GM19395 (cell line): ENCODE measurements at regions not wholly inside any gene's neighbourhood (a gene's known extent, or its start where the extent isn't known, plus 50 kb on each side); places are given as distances from the start of the nearest gene placed in this dataset.
"Not testable (repeated sequence)": the region's sequence is repeated elsewhere in the genome, so short reads cannot be mapped to it uniquely, and the experiment has no call there.

Experiments used
- ATAC-seq: cut with Tn5 transposase; IDR thresholded peaks from one replicate; pipeline ENCODE4 v1.9.1; 2021; ENCODE audit warnings: mild to moderate bottlenecking, moderate library complexity; ENCODE audit not compliant: unreplicated experiment

DNA sequence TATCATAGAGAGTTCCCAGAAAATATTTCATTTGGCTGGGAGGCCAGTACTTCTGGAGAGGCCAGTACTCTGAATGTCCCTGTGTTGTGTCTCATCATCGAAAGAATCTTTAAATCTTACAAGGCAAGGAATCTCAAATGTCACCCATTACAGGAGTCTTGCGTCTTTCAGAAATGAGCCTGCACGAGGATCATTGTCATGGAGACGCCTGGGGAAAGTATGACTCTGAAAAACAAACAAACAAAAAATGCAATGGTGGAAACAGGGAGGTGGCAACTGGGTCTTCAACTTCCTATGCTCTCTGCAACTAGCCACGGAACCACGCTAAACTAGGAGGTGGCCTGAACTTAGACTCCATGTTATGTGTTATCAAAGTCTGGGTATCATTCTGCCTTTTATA, 804.6 kb downstream of the EPHA3 start:
- ATAC-seq, result no peak

DNA sequence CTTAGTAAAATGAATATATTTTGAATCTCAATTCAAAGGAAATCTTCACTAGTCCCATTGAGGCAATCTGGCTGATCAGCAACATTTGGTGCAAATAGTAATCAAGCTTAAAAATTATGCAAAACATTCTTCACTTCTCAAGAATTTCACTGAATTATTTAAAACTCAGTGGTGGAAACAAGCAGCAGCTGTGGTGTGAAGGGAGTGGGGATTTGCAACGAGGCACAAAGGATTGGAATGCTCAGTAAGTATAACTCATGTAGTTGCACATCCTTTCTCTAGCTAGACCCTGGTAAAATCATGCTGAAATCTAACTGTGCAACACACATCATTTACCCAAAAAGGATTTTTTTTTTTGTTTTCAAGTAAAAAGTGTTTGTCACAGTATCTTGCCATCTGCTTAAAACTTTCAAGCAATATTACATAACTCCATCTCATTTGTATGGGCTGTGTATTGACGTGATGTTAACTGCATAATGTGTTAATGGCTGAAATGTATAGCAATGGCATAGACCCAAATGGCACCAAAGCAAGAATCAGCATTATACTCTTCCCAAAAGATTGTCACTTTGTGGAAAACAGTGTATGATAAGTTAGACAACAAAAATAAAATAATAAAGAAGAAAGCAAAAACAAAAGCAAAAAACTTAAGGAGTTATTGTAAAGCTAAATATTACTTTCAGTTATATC, 816.6 kb downstream of the EPHA3 start:
- no peak for ATAC-seq

DNA sequence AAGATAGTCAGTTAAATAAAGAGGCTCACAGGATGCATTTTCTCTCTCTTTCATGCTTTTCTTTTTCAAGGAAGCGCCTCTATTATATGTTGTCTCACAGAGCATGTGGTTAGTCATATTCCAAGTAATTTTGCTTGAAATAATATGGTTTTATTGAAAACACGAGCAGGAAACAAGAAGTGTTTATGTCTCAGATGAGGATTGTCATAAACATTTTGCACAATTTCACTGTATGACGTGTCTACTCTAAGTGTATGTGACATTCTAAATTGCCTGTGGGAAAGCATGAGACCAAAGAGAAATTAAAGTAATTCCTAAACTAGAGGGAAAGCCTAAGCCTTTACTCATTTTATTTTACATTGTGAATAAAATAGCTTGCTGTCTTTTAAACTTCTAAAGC, 818.6 kb downstream of the EPHA3 start:
- ATAC-seq, result no peak

DNA sequence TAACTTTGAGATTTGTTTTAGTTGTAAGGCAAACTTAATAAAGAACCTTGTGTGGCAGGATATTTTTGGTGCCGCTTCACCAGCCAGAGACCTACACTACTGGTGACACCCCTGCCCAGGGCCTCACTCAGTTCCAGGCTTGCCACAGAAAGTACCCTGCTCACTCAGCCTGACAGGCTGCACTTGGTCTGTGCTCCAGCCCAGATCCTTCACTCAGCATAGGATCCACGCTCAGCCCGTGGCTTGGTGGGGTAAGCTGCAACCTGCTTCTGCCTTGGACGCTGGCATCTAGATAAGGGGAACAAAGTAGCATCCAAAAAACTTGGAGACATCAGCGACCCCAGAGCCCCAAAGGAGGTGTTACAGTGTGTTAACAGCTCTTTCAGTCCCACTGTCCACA, 825.5 kb downstream of the EPHA3 start:
- ATAC-seq, result no peak

DNA sequence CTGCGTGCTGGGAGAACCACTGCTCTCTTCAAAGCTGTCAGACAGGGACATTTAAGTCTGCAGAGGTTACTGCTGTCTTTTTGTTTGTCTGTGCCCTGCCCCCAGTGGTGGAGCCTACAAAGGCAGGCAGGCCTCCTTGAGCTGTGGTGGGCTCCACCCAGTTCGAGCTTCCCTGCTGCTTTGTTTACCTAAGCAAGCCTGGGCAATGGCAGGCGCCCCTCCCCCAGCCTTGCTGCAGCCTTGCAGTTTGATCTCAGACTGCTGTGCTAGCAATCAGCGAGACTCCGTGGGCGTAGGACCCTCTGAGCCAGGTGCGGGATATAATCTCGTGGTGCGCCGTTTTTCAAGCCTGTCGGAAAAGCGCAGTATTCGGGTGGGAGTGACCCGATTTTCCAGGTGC, 837.0 kb downstream of the EPHA3 start:
- not testable (repeated sequence) for ATAC-seq

DNA sequence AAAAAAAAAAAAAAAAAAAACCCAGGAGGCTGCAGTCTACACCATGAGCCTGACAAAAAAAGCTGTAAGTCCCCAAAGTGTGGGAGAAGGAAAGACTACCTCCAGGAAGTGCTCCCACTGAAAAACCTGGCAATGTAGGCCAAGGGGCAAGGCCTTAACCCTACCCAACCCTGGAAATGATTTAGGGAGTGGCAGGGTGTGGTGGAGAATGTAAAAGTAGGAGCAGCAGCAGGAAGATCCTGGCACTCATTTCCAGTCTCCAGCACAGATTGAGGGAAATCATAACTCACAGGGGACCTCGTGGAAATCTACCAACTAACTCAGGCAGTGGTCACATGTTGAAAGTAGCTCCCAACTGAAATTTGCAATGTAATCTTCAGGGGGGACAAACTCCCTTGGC, 839.5 kb downstream of the EPHA3 start:
- no peak for ATAC-seq

DNA sequence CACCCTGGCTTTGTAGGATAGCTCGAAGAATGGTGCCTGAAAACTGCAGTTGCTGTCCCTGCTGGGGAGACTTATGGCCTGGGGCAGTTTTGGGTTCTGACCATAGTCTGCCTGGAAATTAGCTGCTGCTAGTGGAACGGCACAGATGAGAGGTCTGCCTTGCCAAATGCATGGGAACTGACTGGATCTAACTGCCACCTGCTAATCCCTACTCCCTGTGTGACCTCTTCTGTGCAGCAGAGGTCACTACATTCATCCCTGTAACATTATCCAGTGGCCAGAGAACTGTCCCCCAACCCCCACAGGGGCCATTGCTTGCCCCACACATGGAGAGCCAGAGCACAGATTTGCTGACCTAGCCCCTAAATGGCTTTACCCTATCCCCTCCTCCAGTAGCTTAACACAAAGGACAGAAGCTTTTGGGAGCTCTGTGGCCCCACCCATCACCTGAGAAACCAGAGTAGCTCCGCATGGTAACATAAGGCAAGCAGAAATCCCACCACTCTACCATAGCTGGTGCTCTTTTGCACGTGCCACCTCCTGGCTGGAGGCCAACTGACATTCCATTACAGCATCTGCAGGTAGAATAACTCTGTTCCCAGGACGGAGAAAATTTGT, 840.0 kb downstream of the EPHA3 start:
- no peak for ATAC-seq

DNA sequence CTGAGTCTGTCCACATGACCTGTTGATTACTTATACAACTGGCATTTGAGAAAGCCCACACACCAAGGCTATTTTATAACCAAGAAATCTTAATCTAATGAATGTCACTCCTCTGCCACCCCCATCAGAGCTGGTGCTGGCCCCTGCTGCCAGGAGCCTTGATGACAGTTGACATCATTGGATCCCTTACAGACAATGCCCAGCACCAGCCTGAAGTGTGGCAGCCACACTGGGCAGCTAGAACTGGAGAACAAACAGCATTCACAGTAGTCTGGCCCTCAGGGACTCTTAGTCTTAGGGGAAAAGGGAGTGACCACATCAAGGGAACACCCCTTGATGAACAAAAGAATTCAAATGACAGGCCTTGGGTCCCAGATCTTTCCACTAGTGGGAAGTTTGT, 840.6 kb downstream of the EPHA3 start:
- ATAC-seq, result no peak

DNA sequence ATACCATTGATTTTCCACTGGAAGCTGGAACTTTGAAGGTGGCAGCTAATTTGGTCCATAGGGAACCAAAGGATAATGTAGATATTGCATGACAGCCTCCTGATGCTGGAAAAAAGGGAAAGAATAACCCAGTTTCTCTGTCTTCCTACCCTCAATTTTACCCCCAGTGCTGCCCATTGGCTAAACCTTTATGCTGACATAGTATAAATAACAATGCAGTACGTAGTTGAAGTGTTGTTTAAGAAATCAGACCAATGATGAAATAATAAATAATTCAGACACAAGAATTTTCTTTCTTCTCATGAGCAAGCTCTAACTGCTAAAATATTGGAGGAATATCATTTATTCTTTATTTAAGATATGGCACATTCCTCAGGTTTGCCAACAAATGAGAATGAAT, 843.4 kb downstream of the EPHA3 start:
- no peak for ATAC-seq

DNA sequence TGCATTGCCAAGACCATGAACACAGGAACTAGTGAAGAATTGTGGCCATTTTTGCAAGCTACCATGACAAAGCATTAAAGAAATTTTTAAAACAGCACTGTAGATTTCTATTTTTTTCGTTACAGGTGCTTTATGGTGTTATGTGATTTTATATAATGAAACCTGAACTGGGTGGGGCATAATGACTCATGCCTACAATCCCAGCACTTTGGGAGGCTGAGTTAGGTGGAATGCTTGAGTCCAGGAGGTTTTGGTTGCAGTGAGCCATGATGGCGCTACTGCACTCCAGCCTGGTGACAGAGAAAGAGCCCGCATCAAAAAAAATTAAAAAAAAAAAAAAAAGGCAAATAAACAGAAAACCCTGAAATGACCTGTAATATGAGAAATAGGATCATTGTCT, 846.7 kb downstream of the EPHA3 start:
- ATAC-seq, result no peak

DNA sequence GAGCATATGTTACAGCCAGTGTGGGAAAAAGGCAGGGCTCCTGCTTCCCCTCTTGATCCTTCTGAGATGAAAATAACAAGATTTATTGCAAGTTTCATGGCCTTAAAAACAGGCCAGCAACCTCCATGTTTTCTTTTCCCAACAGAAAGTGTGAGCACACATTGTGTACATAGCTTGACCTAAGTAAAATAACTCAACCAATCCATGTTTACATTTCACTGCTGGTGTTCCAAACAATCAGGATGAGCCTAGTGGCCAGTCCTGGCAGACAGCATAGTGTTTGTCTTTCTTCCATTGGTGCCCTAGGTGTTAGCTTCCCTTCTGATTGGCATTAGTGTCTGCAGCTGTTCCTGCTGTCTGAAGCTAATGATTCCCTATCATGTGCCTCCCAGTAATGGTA, 847.7 kb downstream of the EPHA3 start:
- no peak for ATAC-seq

DNA sequence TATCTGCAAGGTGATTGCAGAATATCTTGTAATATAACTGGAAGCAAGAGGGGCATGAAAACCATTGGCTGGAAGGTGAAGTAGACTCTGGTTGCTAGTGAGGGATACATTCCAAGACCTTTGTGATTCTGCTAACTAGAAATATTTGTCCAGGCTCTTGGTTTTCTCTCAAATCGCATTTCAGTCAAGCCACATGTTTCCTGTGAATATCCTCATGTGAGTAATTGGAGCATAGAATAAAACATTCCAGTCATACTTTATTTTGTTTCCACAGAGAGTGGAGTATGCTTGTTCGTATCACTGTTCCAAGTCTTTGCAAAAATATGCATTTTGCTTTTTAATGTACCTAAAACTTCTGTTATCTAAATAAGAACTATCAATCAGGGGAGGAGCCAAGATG, 850.0 kb downstream of the EPHA3 start:
- ATAC-seq, result no peak

DNA sequence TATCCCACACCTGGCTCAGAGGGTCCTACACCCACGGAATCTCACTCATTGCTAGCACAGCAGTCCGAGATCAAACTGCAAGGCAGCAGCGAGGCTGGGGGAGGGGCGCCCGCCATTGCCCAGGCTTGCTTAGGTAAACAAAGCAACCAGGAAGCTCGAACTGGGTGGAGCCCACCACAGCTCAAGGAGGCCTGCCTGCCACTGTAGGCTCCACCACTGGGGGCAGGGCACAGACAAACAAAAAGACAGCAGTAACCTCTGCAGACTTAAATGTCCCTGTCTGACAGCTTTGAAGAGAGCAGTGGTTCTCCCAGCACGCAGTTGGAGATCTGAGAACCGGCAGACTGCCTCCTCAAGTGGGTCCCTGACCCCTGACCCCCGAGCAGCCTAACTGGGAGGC, 850.7 kb downstream of the EPHA3 start:
- ATAC-seq, result not testable (repeated sequence)

DNA sequence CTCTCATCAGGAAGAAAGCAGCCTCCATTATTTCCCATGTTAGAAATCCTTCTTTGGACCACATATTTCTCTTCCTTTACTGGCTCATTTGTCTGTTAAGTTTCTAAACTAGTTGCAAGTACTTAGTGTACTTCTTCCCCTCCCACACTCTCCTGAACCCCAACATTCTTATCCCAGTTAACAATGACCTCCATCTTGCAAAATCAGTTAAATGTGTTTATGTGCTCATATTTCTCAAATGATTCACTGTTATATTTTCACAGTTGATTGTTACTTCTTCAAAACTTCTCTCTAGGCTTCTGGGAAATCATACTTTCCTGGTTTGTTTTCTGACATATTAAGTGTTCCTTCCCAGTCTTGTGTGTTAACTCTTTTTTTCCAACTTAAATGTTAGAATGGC, 856.9 kb downstream of the EPHA3 start:
- ATAC-seq, result no peak

DNA sequence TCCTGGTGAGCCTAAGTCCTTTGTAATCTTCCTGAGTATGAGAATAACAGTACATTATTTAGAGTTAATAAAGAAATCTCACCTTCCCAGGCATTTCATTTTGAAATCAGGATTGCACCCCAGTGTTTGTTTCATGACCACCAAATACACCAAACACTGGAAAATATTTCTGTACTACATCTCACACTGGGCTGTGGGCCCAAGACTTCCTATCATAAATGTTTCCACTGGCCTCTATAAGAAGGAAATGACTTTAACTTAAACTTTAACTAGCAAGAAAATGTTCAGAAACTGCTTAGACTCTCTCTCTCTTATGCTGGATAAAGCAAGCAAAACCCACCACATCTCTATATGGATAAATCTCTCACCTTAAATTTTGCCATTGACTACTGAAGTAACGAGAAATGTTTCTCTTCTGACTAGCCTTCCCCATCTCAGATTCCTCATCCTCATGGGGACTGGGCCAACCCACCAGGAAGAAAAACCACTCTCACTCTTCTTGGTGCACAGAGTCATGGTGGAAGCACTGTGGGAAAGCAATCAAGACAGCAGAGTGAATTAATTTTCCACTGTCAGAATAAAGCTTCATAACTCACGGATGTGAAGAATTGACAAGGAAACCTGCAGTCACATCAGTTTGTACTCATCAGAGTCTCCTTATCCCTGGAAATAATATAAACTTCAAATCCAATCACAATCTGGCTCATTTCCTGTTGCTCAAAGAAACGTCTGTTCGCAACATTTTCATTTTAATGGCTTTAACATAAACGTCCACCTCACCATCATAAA, 859.6 kb downstream of the EPHA3 start:
- no peak for ATAC-seq

DNA sequence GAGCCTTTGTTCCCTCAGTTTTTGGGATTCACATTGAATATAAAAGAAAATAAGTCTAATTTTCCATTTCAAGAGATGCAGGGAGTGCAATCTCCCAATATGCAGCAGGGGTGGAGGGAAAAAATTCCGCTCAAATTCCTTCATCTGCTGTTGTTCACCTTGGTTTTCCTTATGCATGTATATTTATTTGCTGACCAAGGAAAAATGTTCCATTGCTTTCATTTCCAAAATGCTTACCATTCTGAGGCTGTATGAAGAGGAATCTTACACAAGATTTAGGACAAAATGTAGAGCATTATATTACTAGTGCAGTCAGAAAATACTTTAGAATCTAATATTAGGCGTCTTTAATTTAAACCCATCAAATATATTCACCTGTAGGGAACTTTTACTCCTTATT, 863.9 kb downstream of the EPHA3 start:
- no peak for ATAC-seq

DNA sequence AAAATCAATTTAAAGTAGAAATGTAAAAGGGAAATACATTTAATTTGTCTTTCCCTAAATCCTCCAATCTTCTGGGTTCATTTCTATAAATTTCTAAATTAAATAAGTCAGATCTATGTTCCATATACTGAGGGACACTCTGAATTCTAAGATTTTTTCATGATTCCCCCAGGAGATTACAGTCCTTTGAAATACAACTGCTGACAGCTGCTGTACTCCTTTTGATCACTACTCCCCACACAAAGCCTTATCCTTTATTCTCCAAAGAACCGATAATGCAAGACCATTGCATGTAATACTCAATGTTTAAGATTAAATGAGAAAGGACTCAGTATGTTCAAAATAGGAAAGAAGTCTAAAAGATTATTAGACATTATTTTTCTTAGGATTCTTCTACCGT, 865.7 kb downstream of the EPHA3 start:
- no peak for ATAC-seq

DNA sequence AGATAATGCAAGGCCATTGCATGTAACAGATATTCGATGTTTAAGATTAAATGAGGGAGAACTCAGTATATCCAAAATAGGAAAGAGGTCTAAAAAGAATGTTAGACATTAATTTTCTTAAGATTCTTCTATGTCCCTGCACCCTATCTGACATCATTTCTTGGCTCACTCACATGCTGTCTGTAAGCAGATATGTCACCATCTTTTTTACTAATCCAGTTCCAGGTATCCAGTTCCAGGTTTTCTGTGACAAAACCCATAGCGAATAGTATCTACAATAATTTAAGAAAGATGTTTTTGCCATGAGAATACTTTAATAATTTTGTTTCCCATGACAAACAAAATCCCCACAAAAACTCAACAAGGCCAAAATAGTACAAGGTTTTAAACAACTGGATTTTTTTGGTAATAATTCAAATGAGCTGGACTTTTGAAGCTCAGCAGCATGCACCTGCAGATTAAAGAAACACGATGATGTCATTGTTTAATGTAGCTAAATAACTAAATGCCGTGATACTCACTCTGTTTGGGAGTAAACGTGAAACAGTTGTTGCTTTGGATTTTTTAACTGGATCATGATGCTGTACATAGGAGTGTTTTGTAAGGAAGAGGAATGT, 867.6 kb downstream of the EPHA3 start:
- no peak for ATAC-seq

DNA sequence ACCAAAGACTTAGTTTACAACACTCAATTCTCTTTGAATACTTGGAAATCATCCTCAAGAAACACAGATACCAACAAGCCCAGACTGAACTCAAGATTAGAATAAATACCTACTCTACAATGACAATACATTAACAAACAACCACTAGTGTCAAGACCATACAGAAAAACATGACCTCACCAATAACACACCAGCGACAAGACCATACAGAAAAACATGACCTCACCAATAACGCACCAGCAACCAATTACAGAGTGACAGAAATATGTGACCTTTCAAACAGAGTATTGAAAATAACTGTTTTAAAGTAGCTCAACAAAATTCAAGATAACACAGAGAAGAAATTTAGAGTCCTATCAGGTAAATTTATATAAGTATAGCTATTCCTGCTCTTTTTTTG, 876.0 kb downstream of the EPHA3 start:
- no peak for ATAC-seq

DNA sequence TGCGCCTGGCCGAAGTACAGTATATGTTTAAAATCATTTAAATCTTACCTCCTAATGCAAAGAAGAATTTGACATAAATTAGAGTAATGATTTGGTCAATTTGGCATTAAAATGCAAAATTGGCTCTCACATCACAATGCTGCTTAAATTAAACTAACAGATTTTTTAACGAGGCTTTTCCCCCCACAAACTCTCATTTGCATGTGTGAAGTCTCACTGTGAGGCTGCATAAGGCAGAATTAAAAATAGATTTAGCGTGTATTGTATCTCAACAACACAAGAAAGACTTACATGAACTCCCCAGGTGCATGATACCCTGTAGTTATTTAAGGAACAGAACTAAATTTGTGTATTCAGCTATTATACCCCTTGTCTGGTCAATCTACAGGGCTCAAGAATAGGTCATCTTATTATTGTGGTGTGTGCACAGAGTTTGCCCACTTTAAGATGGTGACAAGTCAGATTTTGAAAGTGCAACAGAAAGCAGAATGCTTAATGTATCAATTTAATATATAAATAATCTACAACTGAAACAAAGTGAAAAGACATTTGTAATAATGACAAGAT, 897.9 kb downstream of the EPHA3 start:
- no peak for ATAC-seq

DNA sequence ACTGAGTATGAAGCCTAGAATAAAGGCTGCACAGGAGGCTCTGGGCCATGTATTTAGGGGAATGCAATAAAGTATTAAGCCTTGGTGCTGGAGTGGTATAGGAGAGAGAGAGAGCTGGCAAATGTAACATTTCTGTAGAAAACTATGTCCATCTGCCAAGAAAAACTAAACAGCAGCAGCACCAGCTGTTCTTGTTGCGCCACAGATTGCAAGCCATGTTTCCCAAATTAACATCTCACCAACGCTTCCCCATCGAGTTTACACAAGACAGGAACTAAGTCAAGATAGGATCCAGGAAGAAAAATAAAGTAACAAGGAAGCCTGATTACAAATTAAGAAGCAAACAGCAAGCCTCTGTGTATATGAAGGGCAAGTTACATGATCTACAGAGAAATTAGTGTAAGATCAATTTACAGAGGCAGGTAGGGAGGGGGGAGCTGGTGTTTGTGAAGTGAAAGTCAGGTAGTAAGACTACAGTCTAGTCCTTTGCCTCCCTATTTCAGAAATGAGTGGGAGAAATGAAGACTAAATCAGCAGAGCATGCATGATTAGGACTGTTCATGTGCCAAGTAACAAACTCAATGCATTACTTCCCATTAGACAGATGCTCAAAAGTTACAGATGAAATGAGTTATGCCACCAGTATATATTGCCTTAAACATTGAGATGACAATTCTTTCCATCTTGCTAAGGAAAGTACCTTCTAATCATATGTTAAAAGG, 900.5 kb downstream of the EPHA3 start:
- ATAC-seq, result no peak
